ENCODE measurements at regions not wholly inside any gene's neighbourhood (a gene's known extent, or its start where the extent isn't known, plus 50 kb on each side); places are given as distances from the start of the nearest gene placed in this dataset.

DNA sequence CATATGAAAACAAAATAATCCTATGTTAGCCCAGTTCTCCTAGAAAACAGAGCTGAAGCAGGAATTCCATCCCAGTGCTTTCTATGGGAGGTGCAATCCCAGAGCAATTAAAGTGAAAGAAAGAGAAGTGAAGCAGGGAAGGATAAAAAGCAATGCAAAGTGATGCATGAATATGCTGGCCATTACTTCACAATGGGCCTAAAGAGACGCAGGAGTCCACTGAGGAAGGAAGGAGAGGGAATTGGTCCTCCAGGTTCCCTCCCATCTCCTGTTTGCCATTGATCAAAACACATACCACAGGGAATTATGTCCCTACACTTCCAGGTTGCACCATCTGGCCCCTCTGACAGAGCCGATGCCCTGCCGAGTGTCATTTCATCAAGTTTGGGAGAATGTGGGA is 392.2 kb upstream of the NFE2L3 start:
- TF ChIP-seq, protein P1, sequence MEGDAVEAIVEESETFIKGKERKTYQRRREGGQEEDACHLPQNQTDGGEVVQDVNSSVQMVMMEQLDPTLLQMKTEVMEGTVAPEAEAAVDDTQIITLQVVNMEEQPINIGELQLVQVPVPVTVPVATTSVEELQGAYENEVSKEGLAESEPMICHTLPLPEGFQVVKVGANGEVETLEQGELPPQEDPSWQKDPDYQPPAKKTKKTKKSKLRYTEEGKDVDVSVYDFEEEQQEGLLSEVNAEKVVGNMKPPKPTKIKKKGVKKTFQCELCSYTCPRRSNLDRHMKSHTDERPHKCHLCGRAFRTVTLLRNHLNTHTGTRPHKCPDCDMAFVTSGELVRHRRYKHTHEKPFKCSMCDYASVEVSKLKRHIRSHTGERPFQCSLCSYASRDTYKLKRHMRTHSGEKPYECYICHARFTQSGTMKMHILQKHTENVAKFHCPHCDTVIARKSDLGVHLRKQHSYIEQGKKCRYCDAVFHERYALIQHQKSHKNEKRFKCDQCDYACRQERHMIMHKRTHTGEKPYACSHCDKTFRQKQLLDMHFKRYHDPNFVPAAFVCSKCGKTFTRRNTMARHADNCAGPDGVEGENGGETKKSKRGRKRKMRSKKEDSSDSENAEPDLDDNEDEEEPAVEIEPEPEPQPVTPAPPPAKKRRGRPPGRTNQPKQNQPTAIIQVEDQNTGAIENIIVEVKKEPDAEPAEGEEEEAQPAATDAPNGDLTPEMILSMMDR (IDR thresholded peaks at IDR 0.05), result no peak
- TF ChIP-seq POLR2A (IDR thresholded peaks at IDR 0.05), result no peak
